ENCODE measurements at regions not wholly inside any gene's neighbourhood (a gene's known extent, or its start where the extent isn't known, plus 50 kb on each side); places are given as distances from the start of the nearest gene placed in this dataset.

DNA sequence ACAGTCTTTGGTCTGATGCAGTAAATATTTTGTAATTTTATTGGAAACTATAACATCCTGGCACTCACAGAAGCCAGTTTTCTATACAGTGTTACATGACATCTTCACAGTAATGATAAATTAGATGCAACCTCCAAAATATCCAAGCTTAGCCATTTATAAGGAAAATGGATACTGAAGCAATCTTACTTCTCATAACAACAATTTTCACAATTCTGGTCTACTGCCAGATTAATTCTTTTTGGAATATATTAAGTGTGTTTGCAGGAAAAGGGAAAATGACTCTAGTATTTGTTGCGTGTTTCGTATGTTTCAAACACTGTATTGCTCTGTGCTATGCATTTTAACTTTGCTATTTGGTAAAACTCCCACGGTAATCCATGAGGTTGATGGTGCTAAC lies 1870.9 kb downstream of the ARAP2 start:
- peaks cover 0 to 3% (median under 1%) of the 10 kb centered on the region in 7 donors for H3K9me3 Mint-ChIP-seq
- TF ChIP-seq CTCF (IDR thresholded peaks at IDR 0.05): no peak
- intact Hi-C loops (cut with micrococcal nuclease): no loop called here

GRCh38 chr4:34412233-34412632 lies 1832.1 kb downstream of the ARAP2 start:
- H3K27ac ChIP-seq (ENCODE audit: low read depth in 1 of 2, low read length in 2 of 2): no peak overlapping the region
- Mint-ChIP-seq H3K4me1 (no peaks in the 10 kb centered on the region), H3K9me3 (peaks cover 0 to 10% (median 5%) of the 10 kb centered on the region in 7 donors), H3K27ac (no peak overlapping the region), H3K27me3 (ENCODE audit: low read depth in 3 of 3) (no peaks in the 10 kb centered on the region), H3K4me3 (no peak overlapping the region), H3K36me3 (no peaks in the 10 kb centered on the region)
- DNase-seq: no peak
- no peaks in the 10 kb centered on the region for H3K4me1 ChIP-seq (ENCODE audit: control insufficient read depth in 1 of 2, insufficient read depth in 2 of 2, low read length in 2 of 2)
- no peak overlapping the region for H3K4me2 ChIP-seq (replicated peaks; ENCODE audit: extremely low read depth, low read length, poor library complexity, severe bottlenecking)
- H3K27me3 ChIP-seq (ENCODE audit: control insufficient read depth in 2 of 2, insufficient read depth in 2 of 2, low read length in 2 of 2): no peaks in the 10 kb centered on the region
- H2AFZ ChIP-seq (ENCODE audit: insufficient read depth, low read depth, low read length, poor library complexity, severe bottlenecking): no peak overlapping the region
- intact Hi-C loops (cut with micrococcal nuclease): no loop called here
- no peak for TF ChIP-seq CTCF (IDR thresholded peaks at IDR 0.05)
- WGBS (ENCODE audit: insufficient coverage): 100% methylated on average over 1 of the region's 2 CpGs
- no peaks in the 10 kb centered on the region for H3K79me2 ChIP-seq (ENCODE audit: insufficient read depth, low read length)
- H3K9me3 ChIP-seq (replicated peaks in 1 of 2; ENCODE audit: control insufficient read depth in 1 of 2, insufficient read depth in 1 of 2, low read length in 2 of 2): peaks cover 3 to 7% of the 10 kb centered on the region in 2 donors
- H4K20me1 ChIP-seq (ENCODE audit: insufficient read depth, low read length): no peaks in the 10 kb centered on the region
- no peak overlapping the region for H3K9ac ChIP-seq (ENCODE audit: insufficient read depth, low read length, poor library complexity, severe bottlenecking)
- no peaks in the 10 kb centered on the region for H3K36me3 ChIP-seq (replicated peaks in 1 of 2; ENCODE audit: control insufficient read depth in 1 of 2, insufficient read depth in 2 of 2, low read length in 2 of 2)
- no peak overlapping the region for H3K4me3 ChIP-seq (replicated peaks in 1 of 3; ENCODE audit: low read depth in 2 of 3, low read length in 3 of 3)

More for the DNA sequence above, 1870.9 kb downstream of the ARAP2 start:
- no peak for DNase-seq
- Mint-ChIP-seq H3K4me3 (no peak overlapping the region), H3K4me1 (no peaks in the 10 kb centered on the region), H3K27ac (no peak overlapping the region), H3K36me3 (no peaks in the 10 kb centered on the region), H3K27me3 (ENCODE audit: low read depth in 3 of 3) (no peaks in the 10 kb centered on the region)
- H3K4me2 ChIP-seq (replicated peaks; ENCODE audit: extremely low read depth, low read length, poor library complexity, severe bottlenecking): no peak overlapping the region
- H2AFZ ChIP-seq (ENCODE audit: insufficient read depth, low read depth, low read length, poor library complexity, severe bottlenecking): no peak overlapping the region
- WGBS (ENCODE audit: insufficient coverage): 80% methylated on average over 1 of the region's 3 CpGs
- no peak overlapping the region for H3K4me3 ChIP-seq (replicated peaks in 1 of 3; ENCODE audit: low read depth in 2 of 3, low read length in 3 of 3)
- no peak overlapping the region for H3K27ac ChIP-seq (ENCODE audit: low read depth in 1 of 2, low read length in 2 of 2)
- no peak overlapping the region for H3K9ac ChIP-seq (ENCODE audit: insufficient read depth, low read length, poor library complexity, severe bottlenecking)
- H4K20me1 ChIP-seq (ENCODE audit: insufficient read depth, low read length): no peaks in the 10 kb centered on the region
- H3K9me3 ChIP-seq (replicated peaks in 1 of 2; ENCODE audit: control insufficient read depth in 1 of 2, insufficient read depth in 1 of 2, low read length in 2 of 2): no peaks in the 10 kb centered on the region
- no peaks in the 10 kb centered on the region for H3K36me3 ChIP-seq (replicated peaks in 1 of 2; ENCODE audit: control insufficient read depth in 1 of 2, insufficient read depth in 2 of 2, low read length in 2 of 2)
- H3K79me2 ChIP-seq (ENCODE audit: insufficient read depth, low read length): no peaks in the 10 kb centered on the region
- no peaks in the 10 kb centered on the region for H3K27me3 ChIP-seq (ENCODE audit: control insufficient read depth in 2 of 2, insufficient read depth in 2 of 2, low read length in 2 of 2)
- H3K4me1 ChIP-seq (ENCODE audit: control insufficient read depth in 1 of 2, insufficient read depth in 2 of 2, low read length in 2 of 2): no peaks in the 10 kb centered on the region
